Loucy (cell line): ENCODE measurements at regions not wholly inside any gene's neighbourhood (a gene's known extent, or its start where the extent isn't known, plus 50 kb on each side); places are given as distances from the start of the nearest gene placed in this dataset.
"Not testable (repeated sequence)": the region's sequence is repeated elsewhere in the genome, so short reads cannot be mapped to it uniquely, and the experiment has no call there.

Experiments
- EZH2phosphoT487 ChIP-seq: fragments of 200-600 bp; IDR thresholded peaks from 2 replicates; pipeline ENCODE4 v1.6.1; 2018; ENCODE audit warnings: antibody characterized with exemption, mild to moderate bottlenecking, moderate library complexity, borderline replicate concordance
- TF ChIP-seq, protein P1 (sequence below): fragments of 200-600 bp; sonication (generic); conservative IDR thresholded peaks from 2 replicates; pipeline ENCODE4 v1.5.1; 2014; ENCODE audit warnings: mild to moderate bottlenecking, antibody characterized with exemption, low read length

DNA sequence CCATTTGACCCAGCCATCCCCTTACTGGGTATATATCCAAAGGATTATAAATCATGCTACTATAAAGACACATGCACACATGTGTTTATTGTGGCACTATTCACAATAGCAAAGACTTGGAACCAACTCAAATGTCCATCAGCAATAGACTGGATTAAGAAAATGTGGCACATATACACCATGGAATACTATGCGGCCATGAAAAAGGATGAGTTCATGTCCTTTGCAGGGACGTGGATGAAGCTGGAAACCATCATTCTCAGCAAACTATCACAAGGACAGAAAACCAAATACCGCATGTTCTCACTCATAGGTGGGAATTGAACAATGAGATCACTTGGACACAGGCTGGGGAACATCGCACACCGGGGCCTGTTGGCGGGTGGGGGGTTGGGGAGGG is 913.4 kb upstream of the DIAPH2 start:
- TF ChIP-seq, protein P1, sequence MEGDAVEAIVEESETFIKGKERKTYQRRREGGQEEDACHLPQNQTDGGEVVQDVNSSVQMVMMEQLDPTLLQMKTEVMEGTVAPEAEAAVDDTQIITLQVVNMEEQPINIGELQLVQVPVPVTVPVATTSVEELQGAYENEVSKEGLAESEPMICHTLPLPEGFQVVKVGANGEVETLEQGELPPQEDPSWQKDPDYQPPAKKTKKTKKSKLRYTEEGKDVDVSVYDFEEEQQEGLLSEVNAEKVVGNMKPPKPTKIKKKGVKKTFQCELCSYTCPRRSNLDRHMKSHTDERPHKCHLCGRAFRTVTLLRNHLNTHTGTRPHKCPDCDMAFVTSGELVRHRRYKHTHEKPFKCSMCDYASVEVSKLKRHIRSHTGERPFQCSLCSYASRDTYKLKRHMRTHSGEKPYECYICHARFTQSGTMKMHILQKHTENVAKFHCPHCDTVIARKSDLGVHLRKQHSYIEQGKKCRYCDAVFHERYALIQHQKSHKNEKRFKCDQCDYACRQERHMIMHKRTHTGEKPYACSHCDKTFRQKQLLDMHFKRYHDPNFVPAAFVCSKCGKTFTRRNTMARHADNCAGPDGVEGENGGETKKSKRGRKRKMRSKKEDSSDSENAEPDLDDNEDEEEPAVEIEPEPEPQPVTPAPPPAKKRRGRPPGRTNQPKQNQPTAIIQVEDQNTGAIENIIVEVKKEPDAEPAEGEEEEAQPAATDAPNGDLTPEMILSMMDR: not testable (repeated sequence)
- TF ChIP-seq EZH2phosphoT487: not testable (repeated sequence)
